B cell (primary cell): ENCODE measurements at regions not wholly inside any gene's neighbourhood (a gene's known extent, or its start where the extent isn't known, plus 50 kb on each side); places are given as distances from the start of the nearest gene placed in this dataset.

ENCODE experiments used
- ATAC-seq: fragments of 200-7000 bp; cut with Tn5 transposase; one replicate; pipeline ENCODE4 v1.10.0; 2021; ENCODE audit warnings: low read depth, mild to moderate bottlenecking, moderate number of reproducible peaks, moderate library complexity
- CTCF ChIA-PET: fragments of 350-600 bp; sonication (Branson Sonifier 250); formaldehyde crosslinking; loops from one replicate; lab custom pipeline; 2021; ENCODE audit warnings: antibody characterized with exemption, inconsistent platforms; lab: Charles Lee
- POLR2A ChIA-PET: fragments of 350-600 bp; sonication (Branson Sonifier 250); formaldehyde crosslinking; loops from one replicate; lab custom pipeline; 2021; ENCODE audit warnings: antibody characterized with exemption; lab: Charles Lee
- DNase-seq: peaks from one replicate; pipeline ENCODE4 v3.0.0; 2013
- H2AFZ ChIP-seq: 2 replicates; pipeline ENCODE4 v1.6.1; 2012; ENCODE audit warnings: mild to moderate bottlenecking, low read depth, low read length; ENCODE audit not compliant: insufficient read depth, poor library complexity, severe bottlenecking
- H3K27ac ChIP-seq, 2 donors: 1 replicate in 1 of 2; 2 replicates in 1 of 2; pipeline ENCODE4 v1.5.1; 2012 to 2013; ENCODE audit warnings: low read length in 2 of 2, mild to moderate bottlenecking in 2 of 2, moderate library complexity in 1 of 2
- H3K27me3 ChIP-seq, 4 experiments: fragments of 200-600 bp in 1 of 4; sonication (generic) in 1 of 4; replicated peaks in 1 of 4; 1 replicate in 2 of 4; 2 replicates in 2 of 4; pipeline versions ENCODE4 v1.6.1 to v1.7.0; 2013 to 2016; ENCODE audit warnings: low read length in 3 of 4, mild to moderate bottlenecking in 2 of 4, mixed read lengths in 1 of 4, moderate library complexity in 1 of 4; ENCODE audit not compliant: insufficient read depth in 4 of 4, control insufficient read depth in 3 of 4; ENCODE audit errors: control extremely low read depth in 1 of 4
- H3K36me3 ChIP-seq, 2 experiments: replicated peaks in 1 of 2; 1 replicate in 1 of 2; 2 replicates in 1 of 2; pipeline versions ENCODE4 v1.6.1 to v1.7.1; 2013; ENCODE audit warnings: low read length in 1 of 2; ENCODE audit not compliant: insufficient read depth in 2 of 2, control insufficient read depth in 1 of 2; ENCODE audit errors: control extremely low read depth in 1 of 2, extremely low read depth in 1 of 2
- H3K4me1 ChIP-seq, 2 donors: fragments of 200-600 bp in 1 of 2; sonication (generic) in 1 of 2; 1 replicate in 1 of 2; 2 replicates in 1 of 2; pipeline versions ENCODE4 v1.5.1 to v1.6.1; 2013 to 2017; ENCODE audit warnings: low read length in 2 of 2; ENCODE audit not compliant: control insufficient read depth in 2 of 2, insufficient read depth in 2 of 2
- H3K4me2 ChIP-seq: replicated peaks from 2 replicates; pipeline ENCODE3; 2012; ENCODE audit warnings: mild to moderate bottlenecking, low read depth, low read length; ENCODE audit not compliant: poor library complexity, severe bottlenecking
- H3K4me3 ChIP-seq, 5 experiments: fragments of 200-600 bp in 1 of 5; sonication (generic) in 1 of 5; 1 replicate in 3 of 5; 2 replicates in 2 of 5; pipeline versions ENCODE4 v1.5.1 to v1.7.0; 2011 to 2016; ENCODE audit warnings: low read length in 4 of 5, mild to moderate bottlenecking in 4 of 5, low read depth in 2 of 5, control low read depth in 1 of 5, moderate library complexity in 1 of 5; ENCODE audit not compliant: insufficient read depth in 1 of 5; ENCODE audit errors: control extremely low read depth in 1 of 5, extremely low read depth in 1 of 5
- H3K79me2 ChIP-seq: fragments of 200-600 bp; sonication (generic); one replicate; pipeline ENCODE4 v1.6.0; 2016; ENCODE audit warnings: low read length; ENCODE audit not compliant: control insufficient read depth, insufficient read depth
- H3K9ac ChIP-seq: fragments of 200-600 bp; sonication (generic); 2 replicates; pipeline ENCODE4 v1.6.1; 2017; ENCODE audit warnings: mild to moderate bottlenecking, low read length, moderate library complexity
- H3K9me3 ChIP-seq, 3 donors: one replicate each; pipeline versions ENCODE4 v1.6.1 to v1.7.1; 2013; ENCODE audit warnings: low read length in 2 of 3; ENCODE audit not compliant: control insufficient read depth in 2 of 3, insufficient read depth in 1 of 3; ENCODE audit errors: control extremely low read depth in 1 of 3
- H4K20me1 ChIP-seq: 2 replicates; pipeline ENCODE4 v1.6.0; 2012; ENCODE audit warnings: mild to moderate bottlenecking, low read length; ENCODE audit not compliant: insufficient read depth, control insufficient read depth, poor library complexity, severe bottlenecking
- H3K27ac Mint-ChIP-seq: one replicate; pipeline ENCODE4 v1.8.0; 2021; ENCODE audit warnings: mixed read lengths
- H3K27me3 Mint-ChIP-seq: one replicate; pipeline ENCODE4 v1.8.0; 2021; ENCODE audit warnings: mixed read lengths
- H3K4me1 Mint-ChIP-seq: one replicate; pipeline ENCODE4 v1.8.0; 2021; ENCODE audit warnings: mixed read lengths
- H3K4me3 Mint-ChIP-seq: one replicate; pipeline ENCODE4 v1.8.0; 2021; ENCODE audit warnings: mixed read lengths
- H3K9me3 Mint-ChIP-seq: one replicate; pipeline ENCODE4 v1.8.0; 2022; ENCODE audit warnings: mixed read lengths; ENCODE audit not compliant: insufficient read depth
- EZH2 ChIP-seq: IDR thresholded peaks from 2 replicates; pipeline ENCODE4 v1.6.1; 2012; ENCODE audit warnings: borderline replicate concordance, low read depth, mild to moderate bottlenecking, moderate library complexity, low read length; ENCODE audit not compliant: insufficient read depth, poor library complexity, severe bottlenecking
- WGBS: methylation state at CpG from one replicate; pipeline ENCODE4 v1.1.5; 2013; ENCODE audit warnings: missing lambda C conversion rate; ENCODE audit not compliant: insufficient coverage; 5-methylcytosine and 5-hydroxymethylcytosine counted together
- intact Hi-C: fragments of 100-400 bp; cut with micrococcal nuclease; formaldehyde crosslinking; loops from one replicate; pipeline ENCODE4 v1.10.0; 2022
- TF ChIP-seq, protein P1 (sequence below): fragments of 200-600 bp; IDR thresholded peaks from one replicate; pipeline ENCODE4 v1.8.0; 2022; ENCODE audit warnings: antibody characterized with exemption, mild to moderate bottlenecking

- H3K27me3 Mint-ChIP-seq, result no peaks in the 10 kb centered on the region
- DNase-seq (no peak), ATAC-seq (no peak)
- CTCF ChIA-PET, result no interaction called here
- H3K27ac Mint-ChIP-seq, result no peak overlapping the region
- H3K9ac ChIP-seq, result no peak overlapping the region
- H3K4me3 ChIP-seq, result no peak overlapping the region
- peaks cover 0 to 3% (median 0%) of the 10 kb centered on the region in 3 donors for H3K9me3 ChIP-seq
- no peak overlapping the region for H3K4me3 Mint-ChIP-seq
- intact Hi-C loops, result no loop called here
- no peaks in the 10 kb centered on the region for H3K4me1 ChIP-seq
- H3K9me3 Mint-ChIP-seq, result peaks cover 4% of the 10 kb centered on the region
- POLR2A ChIA-PET, result no interaction called here
- H3K36me3 ChIP-seq, result no peaks in the 10 kb centered on the region
- H3K27me3 ChIP-seq, result no peaks in the 10 kb centered on the region
- H4K20me1 ChIP-seq, result no peaks in the 10 kb centered on the region
- H3K4me1 Mint-ChIP-seq, result no peaks in the 10 kb centered on the region
- 72% methylated on average over 5 of the region's 12 CpGs for WGBS
- no peak overlapping the region for H3K27ac ChIP-seq
- no peak overlapping the region for H2AFZ ChIP-seq
- no peaks in the 10 kb centered on the region for H3K79me2 ChIP-seq
- H3K4me2 ChIP-seq, result no peak overlapping the region
- no peak for TF ChIP-seq EZH2
- TF ChIP-seq, protein P1, sequence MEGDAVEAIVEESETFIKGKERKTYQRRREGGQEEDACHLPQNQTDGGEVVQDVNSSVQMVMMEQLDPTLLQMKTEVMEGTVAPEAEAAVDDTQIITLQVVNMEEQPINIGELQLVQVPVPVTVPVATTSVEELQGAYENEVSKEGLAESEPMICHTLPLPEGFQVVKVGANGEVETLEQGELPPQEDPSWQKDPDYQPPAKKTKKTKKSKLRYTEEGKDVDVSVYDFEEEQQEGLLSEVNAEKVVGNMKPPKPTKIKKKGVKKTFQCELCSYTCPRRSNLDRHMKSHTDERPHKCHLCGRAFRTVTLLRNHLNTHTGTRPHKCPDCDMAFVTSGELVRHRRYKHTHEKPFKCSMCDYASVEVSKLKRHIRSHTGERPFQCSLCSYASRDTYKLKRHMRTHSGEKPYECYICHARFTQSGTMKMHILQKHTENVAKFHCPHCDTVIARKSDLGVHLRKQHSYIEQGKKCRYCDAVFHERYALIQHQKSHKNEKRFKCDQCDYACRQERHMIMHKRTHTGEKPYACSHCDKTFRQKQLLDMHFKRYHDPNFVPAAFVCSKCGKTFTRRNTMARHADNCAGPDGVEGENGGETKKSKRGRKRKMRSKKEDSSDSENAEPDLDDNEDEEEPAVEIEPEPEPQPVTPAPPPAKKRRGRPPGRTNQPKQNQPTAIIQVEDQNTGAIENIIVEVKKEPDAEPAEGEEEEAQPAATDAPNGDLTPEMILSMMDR, result no peak
Observed at GRCh38 chr20:10910535-10911178, 236.9 kb upstream of the JAG1 start.

DNA sequence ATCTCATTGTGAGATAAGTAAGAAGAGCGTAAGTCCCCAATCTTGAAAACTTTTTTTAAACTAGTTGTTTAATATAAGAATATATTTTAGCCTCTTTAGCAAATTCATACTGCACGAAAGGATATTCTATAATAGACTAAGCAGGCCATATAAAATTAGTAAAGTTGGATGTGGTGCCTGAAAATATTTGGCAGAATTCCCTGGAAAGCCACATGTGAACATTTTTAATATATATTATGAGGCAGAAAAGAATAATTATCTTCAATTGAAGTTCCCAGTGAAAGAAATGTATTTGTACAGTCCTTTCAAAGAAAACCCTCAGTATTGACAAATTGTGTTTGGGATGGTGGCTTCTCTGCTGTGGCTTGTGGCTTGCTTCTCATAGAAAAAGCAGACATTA, 237.5 kb upstream of the JAG1 start:
- Histone ChIP-seq H3K4me2 (no peak overlapping the region), H3K9me3 (peaks cover 0 to 3% (median 0%) of the 10 kb centered on the region in 3 donors), H4K20me1 (no peaks in the 10 kb centered on the region), H3K27ac (no peak overlapping the region), H3K27me3 (no peaks in the 10 kb centered on the region), H3K4me1 (no peaks in the 10 kb centered on the region), H3K4me3 (no peak overlapping the region), H3K36me3 (no peaks in the 10 kb centered on the region), H3K9ac (no peak overlapping the region), H2AFZ (no peak overlapping the region), H3K79me2 (no peaks in the 10 kb centered on the region)
- Mint-ChIP-seq H3K4me1 (no peaks in the 10 kb centered on the region), H3K4me3 (no peak overlapping the region), H3K9me3 (peaks cover 4% of the 10 kb centered on the region), H3K27ac (no peak overlapping the region), H3K27me3 (no peaks in the 10 kb centered on the region)
- CTCF ChIA-PET, result no interaction called here
- ATAC-seq (no peak), DNase-seq (no peak)
- WGBS, result no CpG with 5 or more reads among the region's 2 CpGs
- POLR2A ChIA-PET, result no interaction called here
- TF ChIP-seq EZH2, result no peak
- TF ChIP-seq, protein P1, result no peak
- intact Hi-C loops, result no loop called here
